ENCODE measurements at regions not wholly inside any gene's neighbourhood (a gene's known extent, or its start where the extent isn't known, plus 50 kb on each side); places are given as distances from the start of the nearest gene placed in this dataset.

- H3K4me1 ChIP-seq (ENCODE audit: control insufficient read depth in 3 of 3, insufficient read depth in 3 of 3, low read length in 3 of 3), result no peaks in the 10 kb centered on the region
- no peaks in the 10 kb centered on the region for H3K36me3 ChIP-seq (ENCODE audit: control insufficient read depth in 3 of 3, insufficient read depth in 3 of 3, low read length in 3 of 3)
- no peaks in the 10 kb centered on the region for H3K27me3 ChIP-seq (ENCODE audit: control insufficient read depth in 3 of 3, insufficient read depth in 3 of 3, low read length in 3 of 3)
- no peak overlapping the region for H3K4me3 ChIP-seq (ENCODE audit: low read length in 3 of 3)
- no peak overlapping the region for H3K27ac ChIP-seq (ENCODE audit: low read depth, low read length)
- H3K9ac ChIP-seq (ENCODE audit: low read depth in 1 of 3, low read length in 3 of 3), result no peak overlapping the region
- H3K9me3 ChIP-seq (ENCODE audit: control insufficient read depth in 3 of 3, low read length in 3 of 3), result no peaks in the 10 kb centered on the region
These were observed 390.6 kb upstream of the ID4 start for GRCh38 chr6:19446570-19446969.

- H3K9ac ChIP-seq (ENCODE audit: low read depth in 1 of 3, low read length in 3 of 3), result no peak overlapping the region
- H3K27ac ChIP-seq (ENCODE audit: low read depth, low read length), result no peak overlapping the region
These were observed 386.5 kb upstream of the ID4 start for GRCh38 chr6:19450651-19451050.

GRCh38 chr6:19452495-19452894 lies 384.7 kb upstream of the ID4 start:
- no peaks in the 10 kb centered on the region for H3K27me3 ChIP-seq (ENCODE audit: control insufficient read depth in 3 of 3, insufficient read depth in 3 of 3, low read length in 3 of 3)
- H3K9ac ChIP-seq (ENCODE audit: low read depth in 1 of 3, low read length in 3 of 3), result no peak overlapping the region
- no peaks in the 10 kb centered on the region for H3K4me1 ChIP-seq (ENCODE audit: control insufficient read depth in 3 of 3, insufficient read depth in 3 of 3, low read length in 3 of 3)
- H3K27ac ChIP-seq (ENCODE audit: low read depth, low read length), result no peak overlapping the region
- H3K4me3 ChIP-seq (ENCODE audit: low read length in 3 of 3), result no peak overlapping the region
- no peaks in the 10 kb centered on the region for H3K36me3 ChIP-seq (ENCODE audit: control insufficient read depth in 3 of 3, insufficient read depth in 3 of 3, low read length in 3 of 3)
- H3K9me3 ChIP-seq (ENCODE audit: control insufficient read depth in 3 of 3, low read length in 3 of 3), result no peaks in the 10 kb centered on the region

More at GRCh38 chr6:19450651-19451050, 386.5 kb upstream of the ID4 start:
- Histone ChIP-seq H3K36me3 (ENCODE audit: control insufficient read depth in 3 of 3, insufficient read depth in 3 of 3, low read length in 3 of 3) (no peaks in the 10 kb centered on the region), H3K9me3 (ENCODE audit: control insufficient read depth in 3 of 3, low read length in 3 of 3) (no peaks in the 10 kb centered on the region), H3K4me3 (ENCODE audit: low read length in 3 of 3) (no peak overlapping the region), H3K4me1 (ENCODE audit: control insufficient read depth in 3 of 3, insufficient read depth in 3 of 3, low read length in 3 of 3) (no peaks in the 10 kb centered on the region), H3K27me3 (ENCODE audit: control insufficient read depth in 3 of 3, insufficient read depth in 3 of 3, low read length in 3 of 3) (no peaks in the 10 kb centered on the region)

GRCh38 chr6:19454001-19454720 lies 383.0 kb upstream of the ID4 start:
- H3K4me3 ChIP-seq (ENCODE audit: low read length in 3 of 3), result no peak overlapping the region
- H3K9ac ChIP-seq (ENCODE audit: low read depth in 1 of 3, low read length in 3 of 3), result no peak overlapping the region
- no peaks in the 10 kb centered on the region for H3K27me3 ChIP-seq (ENCODE audit: control insufficient read depth in 3 of 3, insufficient read depth in 3 of 3, low read length in 3 of 3)
- no peaks in the 10 kb centered on the region for H3K9me3 ChIP-seq (ENCODE audit: control insufficient read depth in 3 of 3, low read length in 3 of 3)
- H3K36me3 ChIP-seq (ENCODE audit: control insufficient read depth in 3 of 3, insufficient read depth in 3 of 3, low read length in 3 of 3), result no peaks in the 10 kb centered on the region
- no peak overlapping the region for H3K27ac ChIP-seq (ENCODE audit: low read depth, low read length)
- H3K4me1 ChIP-seq (ENCODE audit: control insufficient read depth in 3 of 3, insufficient read depth in 3 of 3, low read length in 3 of 3), result no peaks in the 10 kb centered on the region

- Histone ChIP-seq H3K4me1 (ENCODE audit: control insufficient read depth in 3 of 3, insufficient read depth in 3 of 3, low read length in 3 of 3) (no peaks in the 10 kb centered on the region), H3K27ac (ENCODE audit: low read depth, low read length) (no peak overlapping the region)
These were observed 382.3 kb upstream of the ID4 start for GRCh38 chr6:19454721-19455392.

GRCh38 chr6:19463250-19463649 lies 373.9 kb upstream of the ID4 start:
- Histone ChIP-seq H3K9me3 (ENCODE audit: control insufficient read depth in 3 of 3, low read length in 3 of 3) (no peaks in the 10 kb centered on the region), H3K27ac (ENCODE audit: low read depth, low read length) (no peak overlapping the region), H3K4me3 (ENCODE audit: low read length in 3 of 3) (no peak overlapping the region), H3K27me3 (ENCODE audit: control insufficient read depth in 3 of 3, insufficient read depth in 3 of 3, low read length in 3 of 3) (no peaks in the 10 kb centered on the region), H3K36me3 (ENCODE audit: control insufficient read depth in 3 of 3, insufficient read depth in 3 of 3, low read length in 3 of 3) (no peaks in the 10 kb centered on the region), H3K9ac (ENCODE audit: low read depth in 1 of 3, low read length in 3 of 3) (no peak overlapping the region), H3K4me1 (ENCODE audit: control insufficient read depth in 3 of 3, insufficient read depth in 3 of 3, low read length in 3 of 3) (peaks cover 0 to 6% (median 0%) of the 10 kb centered on the region in 3 donors)

More at GRCh38 chr6:19454721-19455392, 382.3 kb upstream of the ID4 start:
- no peak overlapping the region for H3K4me3 ChIP-seq (ENCODE audit: low read length in 3 of 3)
- no peak overlapping the region for H3K9ac ChIP-seq (ENCODE audit: low read depth in 1 of 3, low read length in 3 of 3)
- H3K9me3 ChIP-seq (ENCODE audit: control insufficient read depth in 3 of 3, low read length in 3 of 3), result no peaks in the 10 kb centered on the region
- no peaks in the 10 kb centered on the region for H3K36me3 ChIP-seq (ENCODE audit: control insufficient read depth in 3 of 3, insufficient read depth in 3 of 3, low read length in 3 of 3)
- H3K27me3 ChIP-seq (ENCODE audit: control insufficient read depth in 3 of 3, insufficient read depth in 3 of 3, low read length in 3 of 3), result no peaks in the 10 kb centered on the region

GRCh38 chr6:19463925-19464324 lies 373.2 kb upstream of the ID4 start:
- Histone ChIP-seq H3K4me3 (ENCODE audit: low read length in 3 of 3) (no peak overlapping the region), H3K27ac (ENCODE audit: low read depth, low read length) (no peak overlapping the region)

GRCh38 chr6:19465256-19465655 lies 371.9 kb upstream of the ID4 start:
- Histone ChIP-seq H3K4me1 (ENCODE audit: control insufficient read depth in 3 of 3, insufficient read depth in 3 of 3, low read length in 3 of 3) (peaks cover 0 to 6% (median 0%) of the 10 kb centered on the region in 3 donors), H3K27ac (ENCODE audit: low read depth, low read length) (no peak overlapping the region), H3K36me3 (ENCODE audit: control insufficient read depth in 3 of 3, insufficient read depth in 3 of 3, low read length in 3 of 3) (no peaks in the 10 kb centered on the region), H3K4me3 (ENCODE audit: low read length in 3 of 3) (no peak overlapping the region), H3K9ac (ENCODE audit: low read depth in 1 of 3, low read length in 3 of 3) (no peak overlapping the region), H3K27me3 (ENCODE audit: control insufficient read depth in 3 of 3, insufficient read depth in 3 of 3, low read length in 3 of 3) (no peaks in the 10 kb centered on the region), H3K9me3 (ENCODE audit: control insufficient read depth in 3 of 3, low read length in 3 of 3) (no peaks in the 10 kb centered on the region)

More at GRCh38 chr6:19463925-19464324, 373.2 kb upstream of the ID4 start:
- Histone ChIP-seq H3K9me3 (ENCODE audit: control insufficient read depth in 3 of 3, low read length in 3 of 3) (no peaks in the 10 kb centered on the region), H3K9ac (ENCODE audit: low read depth in 1 of 3, low read length in 3 of 3) (no peak overlapping the region), H3K4me1 (ENCODE audit: control insufficient read depth in 3 of 3, insufficient read depth in 3 of 3, low read length in 3 of 3) (peaks cover 0 to 6% (median 0%) of the 10 kb centered on the region in 3 donors), H3K36me3 (ENCODE audit: control insufficient read depth in 3 of 3, insufficient read depth in 3 of 3, low read length in 3 of 3) (no peaks in the 10 kb centered on the region), H3K27me3 (ENCODE audit: control insufficient read depth in 3 of 3, insufficient read depth in 3 of 3, low read length in 3 of 3) (no peaks in the 10 kb centered on the region)

- no peaks in the 10 kb centered on the region for H3K9me3 ChIP-seq (ENCODE audit: control insufficient read depth in 3 of 3, low read length in 3 of 3)
- H3K9ac ChIP-seq (ENCODE audit: low read depth in 1 of 3, low read length in 3 of 3), result no peak overlapping the region
- no peaks in the 10 kb centered on the region for H3K27me3 ChIP-seq (ENCODE audit: control insufficient read depth in 3 of 3, insufficient read depth in 3 of 3, low read length in 3 of 3)
- no peaks in the 10 kb centered on the region for H3K36me3 ChIP-seq (ENCODE audit: control insufficient read depth in 3 of 3, insufficient read depth in 3 of 3, low read length in 3 of 3)
- H3K4me3 ChIP-seq (ENCODE audit: low read length in 3 of 3), result no peak overlapping the region
- peaks cover 0 to 6% (median 0%) of the 10 kb centered on the region in 3 donors for H3K4me1 ChIP-seq (ENCODE audit: control insufficient read depth in 3 of 3, insufficient read depth in 3 of 3, low read length in 3 of 3)
- no peak overlapping the region for H3K27ac ChIP-seq (ENCODE audit: low read depth, low read length)
These were observed 371.4 kb upstream of the ID4 start for GRCh38 chr6:19465760-19466159.

GRCh38 chr6:19470333-19470732 lies 366.8 kb upstream of the ID4 start:
- Histone ChIP-seq H3K4me3 (ENCODE audit: low read length in 3 of 3) (no peak overlapping the region), H3K36me3 (ENCODE audit: control insufficient read depth in 3 of 3, insufficient read depth in 3 of 3, low read length in 3 of 3) (no peaks in the 10 kb centered on the region)

More at GRCh38 chr6:19470333-19470732, 366.8 kb upstream of the ID4 start:
- Histone ChIP-seq H3K27ac (ENCODE audit: low read depth, low read length) (no peak overlapping the region), H3K27me3 (ENCODE audit: control insufficient read depth in 3 of 3, insufficient read depth in 3 of 3, low read length in 3 of 3) (no peaks in the 10 kb centered on the region), H3K4me1 (ENCODE audit: control insufficient read depth in 3 of 3, insufficient read depth in 3 of 3, low read length in 3 of 3) (no peaks in the 10 kb centered on the region), H3K9ac (ENCODE audit: low read depth in 1 of 3, low read length in 3 of 3) (no peak overlapping the region), H3K9me3 (ENCODE audit: control insufficient read depth in 3 of 3, low read length in 3 of 3) (no peaks in the 10 kb centered on the region)

Data from skeletal muscle tissue (tissue), 3 donors.